Activated T-helper 1 cell treated with anti-CD3 and anti-CD28 coated beads, Interleukin-12 subunit alpha, Interleukin-12 subunit beta, Interleukin-2, Interleukin-4 antibody, amounts not matched to agents 30 ng/mL and 10 ng/mL and 1 ng/mL, durations not matched to agents 14 hours and 24 hours and 36 hours (primary cell): ENCODE measurements at regions not wholly inside any gene's neighbourhood (a gene's known extent, or its start where the extent isn't known, plus 50 kb on each side); places are given as distances from the start of the nearest gene placed in this dataset.

Experiments
- DNase-seq: peaks from one replicate; pipeline ENCODE4 v3.0.0; 2021; ENCODE audit warnings: low spot score
- H3K27ac Mint-ChIP-seq: one replicate; pipeline ENCODE4 v1.8.0; 2021; ENCODE audit warnings: mild to moderate bottlenecking, mixed read lengths
- H3K27me3 Mint-ChIP-seq: one replicate; pipeline ENCODE4 v1.8.0; 2022; ENCODE audit warnings: mild to moderate bottlenecking, moderate library complexity, mixed read lengths; ENCODE audit not compliant: insufficient read depth
- H3K36me3 Mint-ChIP-seq: one replicate; pipeline ENCODE4 v1.8.0; 2021; ENCODE audit warnings: low read depth, mixed read lengths
- H3K4me1 Mint-ChIP-seq: one replicate; pipeline ENCODE4 v1.8.0; 2021; ENCODE audit warnings: low read depth, mixed read lengths
- H3K4me3 Mint-ChIP-seq: one replicate; pipeline ENCODE4 v1.8.0; 2021; ENCODE audit warnings: mild to moderate bottlenecking, moderate library complexity, mixed read lengths
- H3K9me3 Mint-ChIP-seq: one replicate; pipeline ENCODE4 v1.8.0; 2021; ENCODE audit warnings: mixed read lengths
- intact Hi-C: fragments of 100-400 bp; cut with micrococcal nuclease; formaldehyde crosslinking; loops from one replicate; pipeline ENCODE4 v1.15.1; 2024

DNA sequence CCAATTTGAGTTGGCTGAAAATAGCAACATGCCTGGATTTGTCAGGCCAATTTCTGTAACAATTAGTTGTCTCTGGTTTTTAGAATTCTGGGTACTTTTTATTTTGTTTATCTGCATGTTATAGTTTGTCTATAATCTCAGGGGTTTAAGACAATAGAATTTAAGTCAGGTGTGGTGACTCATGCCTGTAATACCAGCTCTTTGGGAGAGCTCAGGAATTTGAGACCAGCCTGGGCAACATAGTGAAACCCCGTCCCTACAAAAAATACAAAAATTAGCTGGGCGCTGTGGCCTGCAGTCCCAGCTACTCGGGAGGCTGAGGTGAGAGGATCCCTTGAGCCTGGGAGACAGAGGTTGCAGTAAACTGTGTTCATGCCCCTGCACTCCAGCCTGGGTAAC is 114.4 kb upstream of the GLS start:
- Mint-ChIP-seq H3K9me3 (no peaks in the 10 kb centered on the region), H3K27ac (no peak overlapping the region), H3K4me3 (no peak overlapping the region), H3K36me3 (no peaks in the 10 kb centered on the region), H3K27me3 (no peaks in the 10 kb centered on the region), H3K4me1 (peaks cover 41% of the 10 kb centered on the region)
- intact Hi-C loops: no loop called here
- no peak for DNase-seq

DNA sequence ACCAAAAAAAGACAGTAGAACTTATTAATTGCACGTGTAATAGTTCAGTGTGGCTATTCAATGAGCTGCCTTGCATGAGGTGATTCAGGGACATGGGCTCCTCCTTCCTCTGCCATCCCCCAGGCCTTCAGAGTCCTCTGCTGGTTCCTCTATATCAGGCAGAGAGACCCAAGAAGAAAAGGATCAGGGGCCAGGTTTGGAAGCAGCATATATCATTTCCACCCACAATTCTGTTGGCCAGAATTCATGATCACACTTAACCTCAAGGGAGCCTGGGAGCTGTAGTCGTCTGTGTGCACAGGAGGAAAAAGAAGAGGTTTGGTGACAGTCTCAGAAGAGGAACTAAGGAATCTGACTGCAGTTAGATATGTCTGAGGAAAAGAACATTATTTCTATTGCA is 114.0 kb upstream of the GLS start:
- H3K36me3 Mint-ChIP-seq: no peaks in the 10 kb centered on the region
- DNase-seq: no peak
- no peak overlapping the region for H3K27ac Mint-ChIP-seq
- peaks cover 41% of the 10 kb centered on the region for H3K4me1 Mint-ChIP-seq
- intact Hi-C loops: no loop called here
- no peaks in the 10 kb centered on the region for H3K9me3 Mint-ChIP-seq
- H3K27me3 Mint-ChIP-seq: no peaks in the 10 kb centered on the region
- no peak overlapping the region for H3K4me3 Mint-ChIP-seq

DNA sequence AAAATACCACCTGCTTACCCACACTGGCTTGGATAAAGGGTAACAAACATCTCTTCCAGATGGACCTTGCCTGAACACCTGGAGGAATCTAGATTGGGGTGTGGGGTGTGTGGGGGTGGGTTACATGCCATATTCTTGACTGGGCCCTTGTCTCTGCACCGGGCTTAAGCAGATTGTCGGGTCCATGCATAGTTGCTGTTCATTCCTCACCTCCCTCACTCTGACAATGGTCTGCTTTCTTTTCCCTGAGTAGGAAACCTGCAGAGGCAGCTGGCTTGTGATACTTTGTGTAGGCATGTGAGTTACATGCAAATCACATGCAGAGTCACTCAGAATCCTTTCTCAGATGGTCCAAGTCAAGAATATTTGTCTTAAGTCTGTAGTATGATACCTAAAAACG is 112.8 kb upstream of the GLS start:
- no peaks in the 10 kb centered on the region for H3K36me3 Mint-ChIP-seq
- DNase-seq: no peak
- H3K27me3 Mint-ChIP-seq: no peaks in the 10 kb centered on the region
- H3K27ac Mint-ChIP-seq: no peak overlapping the region
- H3K9me3 Mint-ChIP-seq: no peaks in the 10 kb centered on the region
- peaks cover 34% of the 10 kb centered on the region for H3K4me1 Mint-ChIP-seq
- H3K4me3 Mint-ChIP-seq: no peak overlapping the region
- intact Hi-C loops: no loop called here

DNA sequence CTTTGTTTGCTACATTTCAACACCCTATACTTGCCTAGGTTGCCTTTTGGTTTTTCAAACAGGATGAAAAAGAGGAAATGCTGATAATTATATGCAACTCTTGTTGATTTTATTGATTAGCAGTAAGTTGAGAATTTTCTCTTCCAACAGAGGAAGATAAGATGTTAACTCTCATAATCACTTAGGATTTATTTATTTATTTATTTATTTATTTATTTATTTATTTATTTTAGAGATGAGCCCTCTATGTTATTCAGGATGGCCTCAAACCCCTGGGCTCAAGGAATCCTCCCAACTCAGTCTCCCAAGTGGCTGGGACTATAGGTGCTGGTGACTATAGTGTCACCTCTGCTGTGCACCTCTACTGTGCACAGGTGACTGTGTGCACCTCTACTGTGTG is 111.4 kb upstream of the GLS start:
- Mint-ChIP-seq H3K9me3 (peaks cover 6% of the 10 kb centered on the region), H3K36me3 (no peaks in the 10 kb centered on the region), H3K27ac (no peak overlapping the region), H3K4me3 (no peak overlapping the region), H3K4me1 (peaks cover 26% of the 10 kb centered on the region), H3K27me3 (no peaks in the 10 kb centered on the region)
- DNase-seq: no peak
- intact Hi-C loops: no loop called here

DNA sequence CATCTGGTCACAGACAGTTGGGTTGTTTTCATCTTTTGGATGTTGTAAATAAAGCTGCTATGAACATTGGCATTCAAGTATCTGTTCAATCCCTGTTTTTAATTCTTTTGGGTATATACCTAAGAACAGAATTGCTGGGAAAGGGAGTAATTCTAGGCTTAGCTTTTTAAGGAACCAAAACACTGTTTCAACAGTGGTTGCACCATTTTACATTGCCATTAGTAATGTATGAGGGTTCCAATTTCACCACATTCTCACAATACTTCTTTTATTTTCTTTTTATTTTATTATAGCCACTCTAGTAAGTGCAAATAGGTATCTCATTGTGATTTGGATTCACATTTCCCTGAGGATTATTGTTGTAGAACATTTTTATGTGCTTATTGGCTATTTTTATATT is 108.9 kb upstream of the GLS start:
- no peaks in the 10 kb centered on the region for H3K36me3 Mint-ChIP-seq
- H3K4me1 Mint-ChIP-seq: peaks cover 10% of the 10 kb centered on the region
- no peak for DNase-seq
- intact Hi-C loops: loop anchor here (2.0 kb wide), 1 partner anchor 39 kb away; no protein-coding TSS in a partner anchor
- peaks cover 11% of the 10 kb centered on the region for H3K9me3 Mint-ChIP-seq
- H3K27ac Mint-ChIP-seq: no peak overlapping the region
- H3K4me3 Mint-ChIP-seq: no peak overlapping the region
- H3K27me3 Mint-ChIP-seq: no peaks in the 10 kb centered on the region

DNA sequence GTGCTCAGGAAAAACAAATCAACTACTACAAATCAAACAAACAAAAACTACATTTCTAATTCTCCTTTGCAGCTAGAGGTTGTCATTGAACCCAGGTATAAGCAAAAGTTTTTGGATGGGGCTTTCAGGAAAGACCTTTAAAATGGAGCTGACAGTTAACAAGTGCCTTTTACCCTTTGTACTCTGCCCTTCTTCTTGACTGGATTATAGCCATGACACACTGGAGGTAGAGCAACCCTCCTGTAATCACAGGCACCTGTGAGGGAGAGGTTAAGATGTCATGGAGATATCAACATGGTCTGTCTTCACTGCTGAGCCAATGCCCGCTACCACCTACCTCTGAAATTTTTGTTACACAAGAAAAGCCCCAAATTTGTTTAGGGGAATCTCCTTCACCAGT is 100.0 kb upstream of the GLS start:
- no peak for DNase-seq
- peaks cover 6% of the 10 kb centered on the region for H3K36me3 Mint-ChIP-seq
- no peak overlapping the region for H3K27ac Mint-ChIP-seq
- H3K4me1 Mint-ChIP-seq: peaks cover 38% of the 10 kb centered on the region
- intact Hi-C loops: loop anchor here (2.0 kb wide), 2 partner anchors 16 to 102 kb away; no protein-coding TSS in a partner anchor
- no peaks in the 10 kb centered on the region for H3K27me3 Mint-ChIP-seq
- H3K9me3 Mint-ChIP-seq: peaks cover 8% of the 10 kb centered on the region
- no peak overlapping the region for H3K4me3 Mint-ChIP-seq

DNA sequence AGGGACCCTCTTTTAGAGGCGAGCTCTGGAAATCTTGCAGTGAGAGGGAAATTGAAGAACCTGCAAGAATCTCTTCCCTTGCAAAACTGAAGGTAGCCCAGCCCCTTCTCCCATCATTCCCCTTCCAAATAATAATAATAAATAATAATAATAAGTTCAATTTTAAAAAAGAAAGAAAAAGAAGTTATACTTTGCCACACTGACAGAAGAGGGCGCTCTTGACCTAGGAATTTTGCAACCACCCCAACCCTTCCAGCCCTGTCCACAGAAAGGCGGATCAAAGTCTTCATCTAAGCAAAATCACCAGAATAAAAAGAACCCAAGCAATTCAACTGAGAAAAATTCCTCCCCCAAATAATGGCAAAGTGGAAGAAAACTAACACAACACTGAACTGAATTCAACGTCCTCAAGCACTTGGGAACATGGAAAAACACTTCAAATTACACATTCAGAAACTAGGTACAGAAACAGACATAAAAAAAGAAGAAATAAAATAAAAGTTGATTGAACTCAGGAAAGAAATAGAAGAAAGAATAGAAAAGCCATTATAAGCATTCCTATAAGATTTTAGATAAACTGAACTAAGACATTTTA is 98.9 kb upstream of the GLS start:
- Mint-ChIP-seq H3K4me1 (peaks cover 43% of the 10 kb centered on the region), H3K4me3 (no peak overlapping the region), H3K27me3 (no peaks in the 10 kb centered on the region), H3K36me3 (peaks cover 6% of the 10 kb centered on the region), H3K27ac (peak overlapping the region; percentile 45), H3K9me3 (peaks cover 3% of the 10 kb centered on the region)
- intact Hi-C loops: loop anchor here (1.0 to 2.0 kb wide), 6 partner anchors 10 to 249 kb away; no protein-coding TSS in a partner anchor
- peak; percentile 11 for DNase-seq

DNA sequence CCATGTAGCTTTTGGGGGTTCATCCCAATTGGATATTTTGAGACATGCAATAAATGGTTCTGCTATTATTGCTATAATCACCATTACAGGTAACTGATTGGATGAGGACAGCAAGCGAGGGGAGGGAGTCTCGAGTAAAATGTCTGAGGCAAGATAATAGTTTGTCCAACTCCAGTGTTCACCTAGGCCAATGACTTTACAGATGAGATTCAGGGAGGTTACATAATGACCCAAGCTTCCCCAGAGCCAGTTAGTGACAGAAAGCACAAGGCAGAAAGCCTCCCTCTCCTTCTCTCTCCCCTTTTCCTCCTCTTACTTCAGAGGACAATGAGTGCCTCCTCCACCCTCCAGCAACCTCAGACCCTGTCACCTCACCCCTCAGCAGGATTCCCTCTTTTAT is 98.4 kb upstream of the GLS start:
- peaks cover 4% of the 10 kb centered on the region for H3K36me3 Mint-ChIP-seq
- H3K27ac Mint-ChIP-seq: peak overlapping the region; percentile 20
- no peak overlapping the region for H3K4me3 Mint-ChIP-seq
- no peaks in the 10 kb centered on the region for H3K27me3 Mint-ChIP-seq
- peaks cover 45% of the 10 kb centered on the region for H3K4me1 Mint-ChIP-seq
- H3K9me3 Mint-ChIP-seq: peaks cover 3% of the 10 kb centered on the region
- no peak for DNase-seq
- intact Hi-C loops: no loop called here

DNA sequence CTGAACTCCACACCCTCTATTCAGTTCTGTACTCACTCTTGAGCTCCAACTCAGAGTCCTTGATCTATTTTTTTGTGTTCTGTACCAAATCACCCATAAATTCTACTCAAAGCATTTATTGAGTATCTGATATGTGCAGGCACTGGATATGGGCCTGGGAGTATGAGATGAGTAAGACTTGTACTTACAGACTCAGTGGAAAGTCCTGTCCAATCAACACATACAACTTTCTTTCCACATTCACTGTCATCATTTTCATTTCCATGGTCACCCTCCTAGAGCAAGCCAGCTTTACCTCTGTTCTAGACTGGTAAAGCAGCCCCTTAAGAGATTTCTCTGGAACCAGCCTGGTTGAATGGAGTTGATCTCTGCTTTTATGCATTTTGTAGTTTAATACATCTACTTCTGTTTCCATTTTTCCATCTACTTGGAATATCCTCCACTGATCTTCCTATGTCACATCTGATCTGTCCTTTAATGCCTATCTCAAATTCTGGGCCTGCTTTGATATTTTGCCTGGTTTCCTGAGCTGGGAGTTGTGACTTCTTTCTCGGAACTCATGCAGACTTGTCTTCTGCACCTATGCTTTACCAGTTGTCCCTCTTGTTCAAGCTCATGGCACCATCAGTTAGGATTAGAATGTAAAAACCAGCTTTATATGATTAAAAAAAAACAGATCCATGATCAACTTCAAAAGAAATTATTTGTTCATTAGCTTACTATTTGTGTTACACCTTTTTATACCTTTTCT is 96.9 kb upstream of the GLS start:
- Mint-ChIP-seq H3K4me1 (peaks cover 49% of the 10 kb centered on the region), H3K27me3 (no peaks in the 10 kb centered on the region), H3K27ac (no peak overlapping the region), H3K9me3 (peaks cover 3% of the 10 kb centered on the region), H3K4me3 (no peak overlapping the region), H3K36me3 (peaks cover 4% of the 10 kb centered on the region)
- no peak for DNase-seq
- intact Hi-C loops: no loop called here

DNA sequence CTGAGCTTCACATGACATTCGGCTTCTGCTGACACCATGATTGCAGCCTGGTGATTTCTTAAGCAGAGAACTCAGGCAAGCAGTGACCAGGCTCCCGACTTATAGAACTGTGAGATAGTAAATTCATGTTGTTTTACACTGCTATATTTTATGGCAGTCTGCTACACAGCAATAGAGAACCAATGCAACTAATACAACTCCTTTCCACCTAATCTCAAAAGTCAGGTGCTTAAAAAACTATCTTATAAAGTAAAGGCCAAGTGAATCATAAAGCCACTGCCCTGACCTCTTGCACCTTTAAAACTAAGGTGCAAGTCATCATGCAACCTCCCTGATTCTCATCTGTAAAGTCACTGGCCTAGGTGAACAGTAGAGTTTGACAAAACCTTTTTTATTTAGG is 95.3 kb upstream of the GLS start:
- Mint-ChIP-seq H3K4me1 (peaks cover 62% of the 10 kb centered on the region), H3K27ac (no peak overlapping the region), H3K9me3 (peaks cover 3% of the 10 kb centered on the region), H3K4me3 (no peak overlapping the region), H3K27me3 (no peaks in the 10 kb centered on the region), H3K36me3 (peaks cover 4% of the 10 kb centered on the region)
- intact Hi-C loops: loop anchor here (1.0 kb wide), 1 partner anchor 59 kb away; no protein-coding TSS in a partner anchor
- no peak for DNase-seq

DNA sequence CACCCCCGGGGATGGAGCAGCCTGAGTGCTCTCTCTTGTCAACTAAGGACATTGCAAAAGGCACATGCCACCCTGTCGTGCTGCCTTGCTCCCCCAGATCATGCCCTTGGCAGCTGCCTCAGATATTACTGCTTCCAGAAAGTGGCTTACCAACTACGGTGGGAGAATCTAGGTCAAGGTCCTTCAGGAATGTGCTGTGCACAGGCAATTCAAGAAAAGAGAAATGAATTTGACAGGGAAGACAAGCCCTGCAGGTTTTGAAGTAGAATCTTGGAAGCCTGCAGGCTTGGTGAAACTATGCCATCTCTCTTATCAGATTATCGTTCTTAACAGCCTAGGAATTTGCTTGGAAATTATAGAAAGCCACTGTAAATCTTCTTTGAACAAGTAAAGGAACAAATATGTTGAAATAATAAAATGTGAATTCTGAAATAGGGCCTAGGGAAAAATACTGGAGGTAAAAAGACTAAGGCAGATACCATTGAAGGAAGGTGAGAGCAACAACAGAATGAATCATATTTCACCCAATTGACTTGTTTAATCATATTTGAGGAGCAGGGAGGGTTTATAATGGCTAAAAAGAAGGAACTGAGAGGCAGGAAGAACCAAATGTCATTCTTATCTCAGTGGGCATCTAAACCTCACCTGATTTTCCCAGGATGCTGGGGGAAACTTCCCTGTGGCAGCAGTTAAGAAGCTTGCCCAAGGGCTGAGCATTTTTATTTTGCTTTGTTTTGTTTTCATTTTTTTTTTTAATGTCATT is 94.0 kb upstream of the GLS start:
- Mint-ChIP-seq H3K4me1 (peaks cover 63% of the 10 kb centered on the region), H3K27me3 (no peaks in the 10 kb centered on the region), H3K27ac (no peak overlapping the region), H3K36me3 (peaks cover 4% of the 10 kb centered on the region), H3K9me3 (peaks cover 3% of the 10 kb centered on the region), H3K4me3 (no peak overlapping the region)
- no peak for DNase-seq
- intact Hi-C loops: no loop called here

DNA sequence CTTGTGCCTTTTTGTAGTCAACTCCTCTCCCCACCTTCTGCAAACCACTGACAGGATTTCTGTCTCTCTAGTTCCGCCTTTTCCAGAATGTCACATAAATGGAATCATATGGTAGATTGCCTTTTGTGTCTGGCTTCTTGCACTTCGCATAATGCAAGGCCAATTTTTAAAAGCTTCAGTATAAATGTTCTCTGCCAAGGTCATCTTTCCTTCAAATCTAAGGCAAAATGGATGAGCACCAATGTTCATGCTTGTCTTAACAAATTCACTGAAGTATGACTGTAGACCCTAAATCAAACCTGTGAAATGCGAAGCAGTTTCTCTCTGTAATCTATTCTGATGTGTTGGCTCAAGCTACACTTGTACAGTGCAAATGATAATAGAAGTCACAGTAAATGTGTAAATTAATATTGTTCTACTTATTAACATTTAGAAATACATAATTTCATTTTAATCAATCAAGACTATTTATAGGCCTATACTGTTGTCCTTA is 92.8 kb upstream of the GLS start:
- H3K27me3 Mint-ChIP-seq: no peaks in the 10 kb centered on the region
- peaks cover 3% of the 10 kb centered on the region for H3K36me3 Mint-ChIP-seq
- peaks cover 63% of the 10 kb centered on the region for H3K4me1 Mint-ChIP-seq
- no peak overlapping the region for H3K27ac Mint-ChIP-seq
- intact Hi-C loops: no loop called here
- no peak for DNase-seq
- no peak overlapping the region for H3K4me3 Mint-ChIP-seq
- peaks cover 3% of the 10 kb centered on the region for H3K9me3 Mint-ChIP-seq
